ENCODE measurements at regions not wholly inside any gene's neighbourhood (a gene's known extent, or its start where the extent isn't known, plus 50 kb on each side); places are given as distances from the start of the nearest gene placed in this dataset.

- no peak for ATAC-seq
- no peak for TF ChIP-seq ESRRG (CRISPR knock-in tag; IDR thresholded peaks at IDR 0.05)
- no peak for TF ChIP-seq CSDC2 (CRISPR knock-in tag; IDR thresholded peaks at IDR 0.05)
- TF ChIP-seq ZNF8 (CRISPR knock-in tag; IDR thresholded peaks at IDR 0.05), result no peak
- TF ChIP-seq RARB (CRISPR knock-in tag; IDR thresholded peaks at IDR 0.05), result no peak
- TF ChIP-seq BACH2 (CRISPR knock-in tag; IDR thresholded peaks at IDR 0.05; ENCODE audit: borderline replicate concordance), result no peak
- TF ChIP-seq ZNF70 (CRISPR knock-in tag; IDR thresholded peaks at IDR 0.05), result no peak
- TF ChIP-seq CSRNP3 (CRISPR knock-in tag; IDR thresholded peaks at IDR 0.05), result no peak
- no peak for TF ChIP-seq TOX (CRISPR knock-in tag; IDR thresholded peaks at IDR 0.05; ENCODE audit: borderline replicate concordance)
- no peak for TF ChIP-seq ARNTL (CRISPR knock-in tag; IDR thresholded peaks at IDR 0.05; ENCODE audit: borderline replicate concordance, low read depth)
- no peak for TF ChIP-seq TCF4 (CRISPR knock-in tag; IDR thresholded peaks at IDR 0.05; ENCODE audit: borderline replicate concordance)
These were observed 375.8 kb upstream of the ST8SIA4 start for GRCh38 chr5:101278917-101279316.

- TF ChIP-seq PPARA (CRISPR knock-in tag; IDR thresholded peaks at IDR 0.05; ENCODE audit: borderline replicate concordance), result no peak
- no peak for TF ChIP-seq SNAI2 (CRISPR knock-in tag; IDR thresholded peaks at IDR 0.05)
- no peak for ATAC-seq
These were observed 375.1 kb upstream of the ST8SIA4 start for GRCh38 chr5:101278011-101278687.

GRCh38 chr5:101271945-101272344 is 368.9 kb upstream of the ST8SIA4 start:
- no peak for ATAC-seq
- no peak for TF ChIP-seq TCF4 (CRISPR knock-in tag; IDR thresholded peaks at IDR 0.05; ENCODE audit: borderline replicate concordance)
- TF ChIP-seq CSDC2 (CRISPR knock-in tag; IDR thresholded peaks at IDR 0.05), result no peak
- TF ChIP-seq PATZ1 (CRISPR knock-in tag; IDR thresholded peaks at IDR 0.05; ENCODE audit: borderline replicate concordance), result no peak
- TF ChIP-seq ZFP30 (CRISPR knock-in tag; IDR thresholded peaks at IDR 0.05), result no peak
- no peak for TF ChIP-seq ISL1 (CRISPR knock-in tag; IDR thresholded peaks at IDR 0.05)
- TF ChIP-seq ZNF70 (CRISPR knock-in tag; IDR thresholded peaks at IDR 0.05), result no peak
- TF ChIP-seq POU6F1 (CRISPR knock-in tag; IDR thresholded peaks at IDR 0.05; ENCODE audit: borderline replicate concordance, low read depth), result no peak
- no peak for TF ChIP-seq PPARA (CRISPR knock-in tag; IDR thresholded peaks at IDR 0.05; ENCODE audit: borderline replicate concordance)
- no peak for TF ChIP-seq CREB5 (CRISPR knock-in tag; IDR thresholded peaks at IDR 0.05; ENCODE audit: low read depth)
- no peak for TF ChIP-seq ESRRG (CRISPR knock-in tag; IDR thresholded peaks at IDR 0.05)
- TF ChIP-seq RARB (CRISPR knock-in tag; IDR thresholded peaks at IDR 0.05), result no peak
- no peak for TF ChIP-seq ZC3H10 (CRISPR knock-in tag; IDR thresholded peaks at IDR 0.05)
- TF ChIP-seq ZNF8 (CRISPR knock-in tag; IDR thresholded peaks at IDR 0.05), result no peak
- no peak for TF ChIP-seq CSRNP3 (CRISPR knock-in tag; IDR thresholded peaks at IDR 0.05)
- no peak for TF ChIP-seq TOX (CRISPR knock-in tag; IDR thresholded peaks at IDR 0.05; ENCODE audit: borderline replicate concordance)
- TF ChIP-seq GLIS3 (CRISPR knock-in tag; IDR thresholded peaks at IDR 0.05), result no peak
- TF ChIP-seq TSHZ2 (CRISPR knock-in tag; IDR thresholded peaks at IDR 0.05), result no peak
- TF ChIP-seq ARNTL (CRISPR knock-in tag; IDR thresholded peaks at IDR 0.05; ENCODE audit: borderline replicate concordance, low read depth), result no peak
- TF ChIP-seq ZNF565 (CRISPR knock-in tag; conservative IDR thresholded peaks at IDR 0.05; ENCODE audit: low read depth), result no peak
